RPMI8226 (cell line): ENCODE measurements at regions not wholly inside any gene's neighbourhood (a gene's known extent, or its start where the extent isn't known, plus 50 kb on each side); places are given as distances from the start of the nearest gene placed in this dataset.

Source experiments
- DNase-seq: peaks from one replicate; pipeline ENCODE4 v3.0.0-alpha.2; 2015

DNA sequence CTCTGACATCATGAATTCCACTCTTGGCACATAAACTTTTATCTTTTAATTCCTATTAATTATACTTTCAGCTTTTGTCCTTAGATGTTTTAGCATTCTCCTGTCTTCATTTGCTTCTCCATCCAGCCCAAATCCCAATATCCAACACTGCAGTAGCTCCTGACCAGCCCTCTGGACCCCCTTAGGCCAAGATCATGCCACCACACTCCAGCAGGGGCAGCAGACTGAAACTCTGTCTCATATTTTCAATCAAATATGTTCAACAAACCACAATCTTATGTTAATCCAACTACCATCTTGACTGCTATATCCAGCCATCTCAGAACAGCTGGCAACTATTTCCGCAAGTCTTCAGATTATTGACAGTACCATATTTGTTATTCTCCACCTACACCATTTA is 315.8 kb upstream of the ROBO2 start:
- DNase-seq, result no peak

DNA sequence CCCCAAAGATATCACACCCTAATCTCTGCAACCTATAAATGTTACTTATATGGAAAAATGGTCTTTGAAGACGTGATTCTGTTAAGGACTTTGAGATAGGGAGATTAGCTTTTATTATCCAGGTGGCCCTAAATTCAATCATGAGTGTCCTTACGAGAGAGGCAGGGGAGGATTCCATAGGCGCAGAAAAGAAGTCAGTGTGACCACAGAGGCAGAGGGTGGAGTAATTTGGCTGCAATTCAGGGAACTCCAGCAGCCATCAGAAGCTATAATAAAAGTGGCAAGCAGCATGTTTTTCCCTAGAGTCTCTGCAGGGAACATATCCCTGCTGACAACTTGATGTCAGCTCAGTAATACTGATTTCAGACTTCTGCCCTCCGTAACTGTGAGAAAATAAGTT is 315.2 kb upstream of the ROBO2 start:
- DNase-seq, result no peak

DNA sequence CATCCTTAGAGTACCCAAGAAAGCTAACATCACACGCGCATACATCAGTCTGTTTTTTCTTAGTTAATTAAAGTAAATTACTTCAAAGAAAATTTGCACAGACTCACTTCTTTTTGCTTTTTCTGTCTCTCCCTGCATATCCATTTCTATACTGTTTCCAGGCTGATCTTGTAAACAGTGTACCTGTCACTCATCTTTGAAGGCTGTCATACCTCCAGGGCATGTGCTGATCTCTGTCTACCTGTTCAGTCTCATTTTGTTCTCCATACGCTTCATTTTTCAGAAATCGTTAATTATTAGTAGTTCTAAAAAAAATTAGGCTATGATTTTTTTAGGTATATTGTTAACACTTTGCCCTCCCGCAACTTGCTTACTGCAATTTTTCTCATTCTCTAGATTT is 313.9 kb upstream of the ROBO2 start:
- DNase-seq, result no peak

DNA sequence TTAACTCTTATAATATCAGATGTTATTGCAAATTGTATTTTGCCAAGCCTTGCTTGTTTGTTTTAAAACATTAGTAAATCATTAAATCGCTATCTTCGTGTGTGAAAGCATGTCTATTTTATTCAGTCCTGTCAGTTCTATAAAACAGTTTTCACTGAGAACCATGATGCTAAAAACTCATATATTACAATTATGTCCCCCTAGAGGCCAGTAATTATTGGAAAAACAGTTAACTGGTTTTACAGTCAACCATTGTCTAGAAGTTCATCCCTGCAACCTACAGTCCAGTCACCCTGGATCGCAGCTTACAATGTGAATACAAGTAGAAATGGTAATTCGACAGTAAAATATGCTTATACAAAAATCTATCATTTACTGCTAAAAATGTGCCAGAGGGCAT is 311.5 kb upstream of the ROBO2 start:
- DNase-seq, result no peak

DNA sequence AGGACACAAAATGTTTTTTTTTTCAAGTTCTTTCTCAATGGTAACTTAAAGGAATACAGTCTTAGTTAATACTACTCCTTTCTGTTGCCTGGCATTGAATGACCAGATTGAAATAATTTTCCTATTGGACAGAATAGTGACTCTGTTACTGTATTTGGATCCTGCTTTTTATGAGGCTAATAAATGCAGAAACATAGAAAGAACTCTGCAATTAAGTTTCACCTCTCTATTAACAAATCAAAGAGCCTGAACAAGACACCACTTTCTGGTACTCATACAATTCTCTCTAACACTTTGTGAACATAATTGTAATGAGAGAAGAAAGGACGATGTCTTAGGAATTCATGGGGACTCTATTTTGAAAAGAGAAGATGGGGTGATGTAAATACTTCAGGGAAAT is 308.4 kb upstream of the ROBO2 start:
- no peak for DNase-seq

DNA sequence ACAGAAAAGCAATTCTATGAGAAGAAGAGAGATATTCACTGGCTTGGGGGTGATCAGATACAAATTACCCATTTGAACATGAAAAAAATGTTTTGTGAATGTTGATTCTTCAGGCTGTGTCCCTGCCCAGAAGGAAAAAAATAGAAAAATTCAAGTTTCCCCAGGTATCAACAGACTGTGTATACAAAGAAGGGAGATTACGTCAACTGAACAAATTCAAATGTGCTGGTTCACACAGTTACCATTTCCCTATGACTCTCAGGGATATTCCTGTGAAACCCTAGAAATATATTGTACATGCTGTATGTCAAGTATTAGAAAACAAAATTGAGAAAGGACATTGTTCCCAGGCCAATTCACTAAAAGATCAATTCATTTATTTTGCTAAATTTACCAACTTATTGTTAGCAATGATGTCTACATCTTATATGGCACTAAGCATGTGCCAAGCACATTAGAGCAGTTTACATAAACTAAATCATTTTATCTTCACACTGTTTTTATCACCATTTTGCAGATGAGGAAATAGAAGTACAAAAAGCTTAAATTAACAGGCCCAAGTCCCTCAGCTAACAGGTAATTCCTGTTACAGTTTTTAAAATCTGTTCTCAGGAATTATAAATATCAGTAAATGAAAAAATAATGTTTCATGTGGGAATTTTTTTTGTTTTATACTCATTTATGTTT is 306.7 kb upstream of the ROBO2 start:
- DNase-seq, result no peak

DNA sequence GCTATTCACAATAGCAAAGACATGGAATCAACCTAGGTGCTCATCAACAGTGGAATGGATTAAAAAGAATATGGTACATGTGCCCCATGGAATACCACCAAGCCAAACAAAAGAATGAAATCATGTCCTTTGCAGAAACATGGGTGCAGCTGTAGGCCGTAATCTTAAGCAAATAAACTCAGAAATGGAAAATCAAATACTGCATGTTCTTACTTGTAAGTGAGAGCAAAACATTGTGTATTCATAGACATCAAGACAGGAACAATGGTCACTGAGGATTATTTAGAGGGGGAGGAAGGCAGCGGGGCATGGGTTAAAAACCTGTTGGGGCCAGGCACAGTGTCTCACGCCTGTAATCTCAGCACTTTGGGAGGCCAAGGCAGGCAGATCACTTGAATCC is 304.7 kb upstream of the ROBO2 start:
- no peak for DNase-seq

DNA sequence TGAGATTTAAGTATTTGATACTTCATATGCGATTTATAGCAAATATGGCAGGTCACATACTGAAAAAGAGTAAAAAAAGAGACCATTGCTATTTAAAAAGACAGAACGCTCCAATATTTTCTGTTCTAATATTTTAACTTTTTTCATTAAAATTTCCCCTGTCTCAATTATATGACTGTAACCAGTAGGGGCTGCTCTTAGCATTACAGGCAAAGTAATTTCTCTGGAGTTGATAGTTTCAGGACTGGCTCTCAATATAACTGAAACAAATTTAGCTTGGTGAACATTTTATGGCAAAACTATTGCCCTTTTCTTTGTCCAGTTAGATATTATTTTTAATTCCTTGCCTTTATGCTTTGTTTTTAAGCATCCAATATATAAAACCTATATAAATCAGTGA is 286.3 kb upstream of the ROBO2 start:
- no peak for DNase-seq

DNA sequence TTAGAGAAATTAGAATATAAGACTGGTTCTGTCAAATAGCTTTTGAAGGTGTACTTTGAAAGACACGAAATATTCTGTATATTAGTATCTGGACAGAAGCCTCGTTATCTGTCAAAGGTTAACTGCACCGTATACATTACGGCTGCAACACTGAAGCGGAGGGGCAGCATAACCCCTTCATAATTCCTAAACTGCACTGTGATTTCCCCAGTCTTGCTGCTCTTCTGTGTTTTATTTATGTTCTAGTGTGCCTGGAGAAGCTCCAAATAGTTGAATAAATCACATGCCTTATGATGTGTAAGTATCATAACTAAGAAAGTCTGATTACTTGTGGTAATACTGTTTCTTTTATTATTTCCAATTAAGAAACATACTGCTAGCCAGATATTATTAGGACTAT is 285.7 kb upstream of the ROBO2 start:
- no peak for DNase-seq

DNA sequence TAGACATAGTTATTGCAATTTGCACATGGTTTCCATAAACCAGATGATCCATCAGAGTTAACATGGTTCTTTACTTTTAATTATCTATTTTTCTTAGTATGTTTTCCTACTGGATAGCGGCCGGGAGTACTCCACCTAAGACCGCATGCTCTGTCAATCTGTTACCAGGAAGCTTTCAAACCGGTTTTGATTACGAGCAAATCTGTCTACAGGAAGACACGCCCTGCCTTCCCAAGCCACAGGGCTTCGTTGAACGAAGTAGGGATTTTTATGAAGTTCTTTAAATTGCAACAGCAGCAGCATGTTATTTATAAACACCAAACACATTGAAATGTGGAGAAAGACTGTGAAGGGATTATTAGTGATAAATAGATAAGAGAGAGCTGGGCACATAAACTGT is 283.3 kb upstream of the ROBO2 start:
- DNase-seq, result no peak

DNA sequence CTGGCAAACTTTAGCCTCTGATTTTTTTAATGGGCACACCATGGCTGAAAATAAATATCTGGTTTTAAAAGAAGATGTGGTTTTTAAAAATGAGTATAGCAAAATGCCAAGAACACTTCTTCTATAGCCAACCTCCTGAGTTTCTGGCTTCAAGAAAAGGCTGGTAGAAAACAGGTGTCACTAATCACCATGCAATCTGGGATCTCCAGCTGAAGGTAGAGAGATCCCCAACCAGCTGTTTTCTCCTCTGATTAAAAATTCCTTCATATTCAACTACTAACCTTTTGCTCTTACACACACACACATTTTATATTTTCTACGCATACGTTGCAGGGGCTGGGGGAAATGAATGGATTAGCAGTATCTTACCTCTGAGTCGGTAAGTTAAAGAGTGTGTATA is 279.6 kb upstream of the ROBO2 start:
- DNase-seq, result no peak

DNA sequence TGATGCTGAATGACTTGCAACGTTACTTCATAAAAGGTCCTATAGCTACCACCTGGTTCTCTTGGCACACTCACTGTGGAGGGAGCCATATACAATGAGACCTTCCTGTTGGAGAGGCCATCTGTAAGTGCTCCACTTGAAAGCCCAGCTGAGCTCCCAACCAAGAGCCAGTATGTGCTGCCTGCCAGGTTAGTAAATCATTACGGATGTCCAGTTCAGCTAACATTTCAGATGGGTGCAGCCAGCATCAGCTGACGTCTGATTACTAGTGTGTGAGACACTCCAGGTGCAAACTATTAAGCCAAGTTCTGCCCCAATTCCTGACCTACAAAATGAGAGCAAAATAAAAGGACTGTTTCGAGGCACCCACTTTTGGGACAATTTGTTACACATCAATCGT is 274.4 kb upstream of the ROBO2 start:
- DNase-seq, result no peak

DNA sequence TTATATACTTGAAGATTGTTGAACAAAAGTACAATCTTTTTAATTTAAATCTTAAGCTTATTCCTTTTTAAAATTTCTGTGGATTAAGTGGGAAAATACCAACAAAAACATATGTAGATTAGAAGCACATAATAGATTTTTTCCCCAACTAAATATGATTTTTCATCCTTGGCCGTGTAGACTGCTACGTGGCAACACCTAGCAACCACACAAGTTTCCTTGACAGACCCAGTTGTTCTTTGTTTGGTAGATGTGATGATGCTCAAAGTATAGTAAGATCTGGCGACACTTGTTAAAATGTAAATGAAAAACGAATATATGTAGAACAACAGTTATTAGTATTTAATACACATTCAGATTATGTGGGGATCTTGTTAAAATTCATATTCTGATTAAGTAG is 271.0 kb upstream of the ROBO2 start:
- no peak for DNase-seq

DNA sequence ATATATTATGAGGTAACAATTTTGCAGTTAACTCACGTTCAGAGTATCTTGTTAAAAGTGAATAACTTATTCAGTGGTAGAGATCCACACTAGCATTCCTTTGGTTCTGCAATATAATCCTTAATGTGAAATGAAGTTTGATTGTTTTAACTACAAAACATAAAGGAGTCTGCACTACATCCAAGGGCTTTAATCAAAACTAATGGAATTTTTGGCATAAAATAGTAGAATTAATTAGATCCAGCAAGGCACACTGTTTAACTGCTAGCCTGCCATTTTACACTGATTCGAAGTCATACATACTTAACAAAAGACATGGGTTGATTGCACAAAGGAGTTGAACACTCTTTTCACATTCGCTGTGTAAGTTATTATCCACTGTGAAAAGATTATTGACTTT is 263.0 kb upstream of the ROBO2 start:
- DNase-seq, result no peak

DNA sequence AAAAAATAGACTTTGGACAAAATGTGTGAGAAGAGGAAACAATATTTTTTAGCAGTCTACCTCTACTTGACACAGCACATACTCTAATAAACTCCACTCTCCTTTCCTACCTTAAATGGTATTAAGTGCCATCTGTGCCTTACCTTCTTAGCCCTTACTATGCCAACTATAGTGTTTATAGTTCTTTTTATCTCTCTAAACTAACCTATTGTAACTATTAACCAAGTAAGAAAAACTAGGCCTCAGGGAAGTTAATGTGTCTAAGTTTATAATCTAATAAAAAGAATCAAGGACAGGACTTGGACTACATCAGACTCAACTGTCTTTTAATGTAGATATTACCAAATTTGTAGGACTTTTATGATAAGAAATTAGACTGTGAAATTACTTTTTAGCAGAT is 251.7 kb upstream of the ROBO2 start:
- DNase-seq, result no peak

DNA sequence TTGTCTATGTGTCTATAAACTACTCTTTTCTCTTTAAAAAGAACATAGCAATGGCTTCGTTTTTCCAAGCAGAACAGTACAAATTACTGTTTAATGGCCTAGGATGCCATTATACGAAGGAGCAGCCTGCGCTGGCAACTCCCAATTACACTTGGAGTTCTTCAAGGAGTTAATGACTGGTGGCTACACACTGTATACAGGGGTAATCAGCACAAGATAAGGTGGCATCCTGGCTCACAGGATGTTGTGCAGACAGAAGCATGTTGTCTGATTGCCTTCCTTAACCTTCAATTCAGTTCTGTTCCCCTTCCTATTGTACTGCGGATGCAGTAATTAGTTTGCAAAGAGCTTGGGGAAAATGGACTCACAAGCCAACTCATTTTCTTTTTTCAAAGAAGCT is 250.7 kb upstream of the ROBO2 start:
- no peak for DNase-seq

DNA sequence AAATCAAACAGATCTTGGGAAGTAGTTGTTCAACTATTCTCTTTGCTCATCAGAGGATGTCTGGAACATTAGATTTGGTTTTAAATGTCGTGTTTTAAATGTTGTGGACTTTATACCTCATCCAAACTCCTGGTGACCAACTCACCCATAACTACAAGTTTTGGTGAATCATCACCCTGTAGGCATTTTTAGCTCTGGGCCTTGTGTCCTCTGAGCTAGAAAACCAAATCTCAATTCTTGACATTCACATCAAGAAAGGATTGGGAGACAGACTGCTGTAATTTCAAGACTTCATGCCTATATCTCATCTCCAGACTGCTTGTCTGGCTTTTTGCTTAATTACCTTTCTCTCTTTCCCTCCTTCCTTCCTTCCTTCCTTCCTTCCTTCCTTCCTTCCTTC is 228.5 kb upstream of the ROBO2 start:
- DNase-seq, result no peak

DNA sequence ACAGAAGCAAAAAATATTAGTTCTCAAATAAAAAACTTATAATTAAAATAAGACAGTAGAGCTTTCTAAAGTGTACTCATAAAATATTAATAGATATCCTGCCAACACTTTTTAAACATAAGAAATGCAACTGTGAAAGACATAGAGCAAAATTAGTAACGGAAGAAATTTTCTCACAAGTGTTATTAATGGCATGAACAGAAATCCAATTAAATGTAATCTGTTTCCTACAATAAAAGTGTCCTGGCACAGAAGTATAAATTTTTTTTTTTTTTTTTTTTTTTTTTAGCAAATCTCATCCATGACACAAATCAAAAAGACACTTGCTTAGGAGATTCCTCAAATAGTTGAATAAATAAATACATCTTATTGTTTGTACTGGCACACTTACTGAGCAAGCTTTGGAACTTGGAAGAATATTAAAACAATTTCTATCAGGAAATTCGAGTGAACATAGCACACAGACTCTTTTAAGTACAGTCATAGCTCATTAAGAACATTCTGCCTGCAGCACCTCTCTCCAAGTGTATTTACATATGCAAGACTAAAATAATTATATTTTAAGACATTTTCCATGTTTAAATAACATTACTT is 227.2 kb upstream of the ROBO2 start:
- no peak for DNase-seq

DNA sequence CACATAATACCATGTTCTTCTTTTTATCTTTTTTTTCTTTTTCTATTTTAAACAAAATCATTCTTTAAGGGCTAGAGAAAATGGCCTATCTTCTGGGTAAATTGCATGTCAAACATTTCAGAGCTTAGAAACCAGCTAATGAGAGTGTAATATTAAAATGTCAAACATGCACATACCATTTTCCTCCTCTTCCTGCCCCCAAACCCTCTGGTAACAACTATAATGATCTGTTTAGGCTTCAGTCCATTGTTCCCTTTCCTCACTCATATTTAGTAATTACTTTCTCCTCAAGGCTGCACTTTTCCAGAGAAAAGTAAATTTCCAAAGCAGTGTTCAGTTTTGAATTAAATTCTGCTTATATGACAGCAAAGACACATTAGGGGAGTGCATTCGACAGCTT is 224.3 kb upstream of the ROBO2 start:
- no peak for DNase-seq

DNA sequence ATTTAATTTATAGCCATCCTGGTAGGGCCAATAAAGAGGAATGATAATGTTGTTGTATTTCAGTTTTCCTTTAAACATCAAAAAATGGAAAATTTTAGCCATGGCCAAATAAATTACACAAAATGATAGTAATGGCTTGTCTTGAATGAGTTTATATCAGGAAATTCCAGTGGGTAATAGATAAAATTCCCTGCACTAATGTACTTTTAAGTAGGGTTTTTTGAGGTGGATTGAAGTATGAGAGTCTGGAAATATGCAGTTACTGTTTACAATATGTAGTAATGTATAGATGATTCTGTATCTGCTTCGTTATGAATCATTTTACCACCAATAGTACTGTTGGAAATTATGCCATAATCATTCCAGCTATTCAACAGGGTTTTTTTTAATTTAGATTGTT is 219.4 kb upstream of the ROBO2 start:
- DNase-seq, result no peak

DNA sequence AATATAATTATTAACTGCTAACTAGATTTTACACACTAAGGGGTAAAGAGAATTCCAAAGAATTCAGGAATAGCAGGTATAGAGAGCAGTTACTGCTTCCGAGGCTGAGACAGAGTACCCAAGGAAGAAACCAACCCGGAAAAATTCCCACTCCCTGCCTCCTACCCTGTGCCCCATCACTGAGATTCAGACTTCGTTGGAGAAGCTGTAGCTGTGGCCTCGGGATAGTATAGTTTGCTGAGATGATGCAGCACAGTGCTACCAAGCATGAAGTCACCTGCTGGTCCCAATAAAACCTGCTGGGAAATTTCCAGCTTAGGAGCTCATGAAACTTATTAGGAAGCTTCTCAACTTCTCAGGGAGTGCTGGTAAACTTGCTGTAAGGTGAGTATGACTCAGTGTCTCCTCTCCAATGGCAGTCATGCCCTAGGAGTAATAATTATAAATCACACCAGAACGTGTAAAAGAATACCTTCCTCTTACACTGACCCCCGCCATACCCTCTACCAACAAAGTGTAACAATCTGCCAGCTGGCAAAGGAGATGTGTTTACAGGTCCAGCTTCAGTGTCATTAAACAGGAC is 215.2 kb upstream of the ROBO2 start:
- DNase-seq, result no peak

DNA sequence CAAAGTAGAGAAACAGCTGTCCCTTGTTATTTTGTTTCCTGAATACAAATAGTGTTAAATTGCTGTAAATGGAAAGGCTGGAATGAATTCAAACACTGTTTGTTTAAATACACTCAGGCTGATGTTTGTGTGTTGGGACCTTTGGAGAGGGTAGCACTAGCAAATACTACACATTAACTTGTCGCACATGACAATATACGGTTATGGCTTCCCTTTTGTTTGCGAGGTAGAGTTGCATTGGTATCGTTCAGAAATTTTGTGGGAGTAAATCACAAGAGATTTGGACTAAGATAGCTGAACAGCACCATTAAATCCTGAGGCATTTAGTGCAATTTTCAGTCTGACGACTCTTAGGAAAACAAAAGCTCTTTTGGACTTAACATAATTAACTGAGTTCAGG is 213.0 kb upstream of the ROBO2 start:
- DNase-seq, result no peak

DNA sequence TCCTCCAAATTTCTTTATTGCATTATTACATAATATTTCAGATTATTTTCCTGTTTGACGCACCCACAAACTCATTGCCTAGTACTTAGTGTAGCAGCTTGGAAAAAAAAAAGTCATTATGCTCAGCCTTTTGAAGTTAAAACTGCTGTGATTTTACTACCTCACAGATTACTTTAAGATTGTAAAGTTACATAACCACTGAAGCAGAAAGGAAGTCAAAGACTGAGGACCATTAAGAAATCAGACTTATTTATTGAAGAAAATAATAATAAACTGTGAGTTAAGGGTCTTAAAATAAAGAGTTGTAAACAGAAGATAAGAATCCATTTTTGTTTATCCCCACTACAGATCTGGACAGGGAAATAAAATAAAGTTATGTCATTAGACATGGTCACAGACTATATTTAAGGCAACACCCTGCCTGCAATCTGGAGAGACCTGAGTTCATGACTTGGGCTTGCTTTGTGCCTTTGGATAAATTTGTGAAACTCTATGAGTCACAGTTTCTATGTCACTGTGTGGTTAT is 212.1 kb upstream of the ROBO2 start:
- no peak for DNase-seq

DNA sequence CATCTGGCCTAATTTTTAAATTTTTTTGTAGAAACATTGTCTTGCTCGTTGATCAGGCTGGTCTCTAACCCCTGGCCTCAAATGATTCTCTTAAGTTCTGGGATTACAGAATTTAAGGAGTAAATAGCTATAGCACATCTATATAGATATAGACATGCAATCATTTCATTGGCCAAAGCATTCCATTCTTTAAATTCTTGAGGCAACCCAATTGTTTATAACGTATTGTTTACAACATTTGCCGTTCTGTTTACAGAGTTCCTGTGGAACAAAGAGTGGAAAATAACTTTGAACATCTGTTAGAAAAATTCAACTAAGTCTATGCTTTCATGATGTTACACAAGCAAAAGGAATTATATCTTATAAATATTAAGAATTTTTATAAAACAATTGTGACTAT is 205.2 kb upstream of the ROBO2 start:
- DNase-seq, result no peak

DNA sequence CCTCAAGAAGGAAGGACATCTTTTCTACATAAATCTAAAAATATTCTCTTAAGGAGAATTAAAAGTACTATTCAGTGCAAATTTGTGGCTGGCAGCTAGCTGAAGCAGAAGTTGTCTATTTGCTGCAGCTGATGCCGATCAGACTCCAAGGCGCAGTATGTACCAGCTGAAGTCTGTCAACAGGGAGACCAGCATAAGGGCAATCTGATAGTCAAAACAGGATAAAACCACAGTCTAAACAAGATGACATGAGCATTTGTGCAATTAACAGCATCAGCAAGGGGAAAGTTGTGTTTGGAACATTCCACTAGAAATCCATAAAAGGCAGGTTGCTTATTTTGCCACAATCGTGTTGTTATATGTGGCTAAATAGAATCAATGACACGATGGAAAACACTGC is 198.2 kb upstream of the ROBO2 start:
- no peak for DNase-seq
